Calu3 (cell line): ENCODE measurements at regions not wholly inside any gene's neighbourhood (a gene's known extent, or its start where the extent isn't known, plus 50 kb on each side); places are given as distances from the start of the nearest gene placed in this dataset.

ENCODE experiments used
- BruUV-seq: library from RNA; stranded (reverse); fragments of 400-500 nt; replicated peaks from 2 replicates; lab custom pipeline; 2021; lab: Mats Ljungman, UMichigan
- CTCF ChIA-PET: fragments of 300-600 bp; sonication (Branson Sonifier 250); formaldehyde crosslinking; loops from one replicate; lab custom pipeline; 2022; ENCODE audit warnings: antibody characterized with exemption; lab: Charles Lee
- DNase-seq: peaks from one replicate; pipeline ENCODE4 v3.0.0; 2022
- H3K27ac Mint-ChIP-seq: one replicate; pipeline ENCODE4 v1.8.0; 2022; ENCODE audit warnings: mixed read lengths; ENCODE audit not compliant: unreplicated experiment
- H3K27me3 Mint-ChIP-seq: one replicate; pipeline ENCODE4 v1.8.0; 2022; ENCODE audit warnings: mixed read lengths; ENCODE audit not compliant: unreplicated experiment
- H3K36me3 Mint-ChIP-seq: one replicate; pipeline ENCODE4 v1.8.0; 2022; ENCODE audit warnings: mild to moderate bottlenecking, moderate library complexity, mixed read lengths; ENCODE audit not compliant: insufficient read depth, unreplicated experiment
- H3K4me1 Mint-ChIP-seq: one replicate; pipeline ENCODE4 v1.8.0; 2022; ENCODE audit warnings: mild to moderate bottlenecking, low read depth, mixed read lengths; ENCODE audit not compliant: unreplicated experiment
- H3K4me3 Mint-ChIP-seq: one replicate; pipeline ENCODE4 v1.8.0; 2022; ENCODE audit warnings: mild to moderate bottlenecking, low read depth, moderate library complexity, mixed read lengths; ENCODE audit not compliant: unreplicated experiment
- H3K9me3 Mint-ChIP-seq: one replicate; pipeline ENCODE4 v1.8.0; 2022; ENCODE audit warnings: low read depth, mixed read lengths; ENCODE audit not compliant: unreplicated experiment
- CTCF ChIP-seq: fragments of 200-600 bp; IDR thresholded peaks from one replicate; pipeline ENCODE4 v1.8.0; 2022; ENCODE audit warnings: antibody characterized with exemption; ENCODE audit not compliant: unreplicated experiment
- intact Hi-C: fragments of 100-400 bp; cut with micrococcal nuclease; formaldehyde crosslinking; loops from one replicate; pipeline ENCODE4 v1.10.0; 2022; ENCODE audit not compliant: unreplicated experiment

GRCh38 chr18:2035056-2035455 lies 536.2 kb downstream of the METTL4 start:
- BruUV-seq = no TSS peak
- no peak for TF ChIP-seq CTCF
- Mint-ChIP-seq H3K9me3 (peaks cover 2% of the 10 kb centered on the region), H3K27me3 (no peaks in the 10 kb centered on the region), H3K27ac (no peak overlapping the region), H3K4me1 (peaks cover 14% of the 10 kb centered on the region), H3K36me3 (no peaks in the 10 kb centered on the region), H3K4me3 (no peak overlapping the region)
- intact Hi-C loops = loop anchor here (10.0 kb wide), 1 partner anchor 60 kb away; no protein-coding TSS in a partner anchor
- DNase-seq = no peak
- CTCF ChIA-PET = interaction anchor here (1.1 kb wide), 1 partner anchor 18 kb away, joined by 3 read pairs; no protein-coding TSS in a partner anchor

- no peak for TF ChIP-seq CTCF
- no peaks in the 10 kb centered on the region for H3K36me3 Mint-ChIP-seq
- BruUV-seq = no TSS peak
- peak overlapping the region; percentile 34 for H3K27ac Mint-ChIP-seq
- H3K9me3 Mint-ChIP-seq = peaks cover 3% of the 10 kb centered on the region
- no peak for DNase-seq
- no peaks in the 10 kb centered on the region for H3K27me3 Mint-ChIP-seq
- CTCF ChIA-PET = interaction anchor here (0.7 to 1.3 kb wide), 6 partner anchors 10 to 187 kb away, joined by 3 read pairs; no protein-coding TSS in a partner anchor
- peak overlapping the region; percentile 16 for H3K4me3 Mint-ChIP-seq
- H3K4me1 Mint-ChIP-seq = peaks cover 14% of the 10 kb centered on the region
- intact Hi-C loops = loop anchor here (10.0 kb wide), 1 partner anchor 59 kb away; no protein-coding TSS in a partner anchor
Observed at GRCh38 chr18:2036086-2036485, 535.2 kb downstream of the METTL4 start.

- no TSS peak for BruUV-seq
- Mint-ChIP-seq H3K27me3 (no peaks in the 10 kb centered on the region), H3K4me1 (peaks cover 14% of the 10 kb centered on the region), H3K4me3 (no peak overlapping the region), H3K36me3 (no peaks in the 10 kb centered on the region), H3K9me3 (peaks cover 3% of the 10 kb centered on the region), H3K27ac (no peak overlapping the region)
- no peak for DNase-seq
- TF ChIP-seq CTCF = no peak
- intact Hi-C loops = no loop called here
- CTCF ChIA-PET = no interaction called here
Observed at GRCh38 chr18:2040279-2040678, 531.0 kb downstream of the METTL4 start.

- no peaks in the 10 kb centered on the region for H3K9me3 Mint-ChIP-seq
- TF ChIP-seq CTCF = no peak
- BruUV-seq = no TSS peak
- intact Hi-C loops = no loop called here
- H3K4me1 Mint-ChIP-seq = peaks cover 30% of the 10 kb centered on the region
- no peaks in the 10 kb centered on the region for H3K36me3 Mint-ChIP-seq
- no peak for DNase-seq
- H3K27me3 Mint-ChIP-seq = no peaks in the 10 kb centered on the region
- CTCF ChIA-PET = interaction anchor here (0.7 kb wide), 2 partner anchors 13 to 34 kb away, joined by 3 to 4 read pairs; no protein-coding TSS in a partner anchor
- peak overlapping the region; percentile 43 for H3K27ac Mint-ChIP-seq
- H3K4me3 Mint-ChIP-seq = no peak overlapping the region
Observed at GRCh38 chr18:2049986-2050385, 521.3 kb downstream of the METTL4 start.
